ENCODE measurements at regions not wholly inside any gene's neighbourhood (a gene's known extent, or its start where the extent isn't known, plus 50 kb on each side); places are given as distances from the start of the nearest gene placed in this dataset.
A peak's percentile ranks its signal among the peaks of the same experiment; 100 is the strongest.

DNA sequence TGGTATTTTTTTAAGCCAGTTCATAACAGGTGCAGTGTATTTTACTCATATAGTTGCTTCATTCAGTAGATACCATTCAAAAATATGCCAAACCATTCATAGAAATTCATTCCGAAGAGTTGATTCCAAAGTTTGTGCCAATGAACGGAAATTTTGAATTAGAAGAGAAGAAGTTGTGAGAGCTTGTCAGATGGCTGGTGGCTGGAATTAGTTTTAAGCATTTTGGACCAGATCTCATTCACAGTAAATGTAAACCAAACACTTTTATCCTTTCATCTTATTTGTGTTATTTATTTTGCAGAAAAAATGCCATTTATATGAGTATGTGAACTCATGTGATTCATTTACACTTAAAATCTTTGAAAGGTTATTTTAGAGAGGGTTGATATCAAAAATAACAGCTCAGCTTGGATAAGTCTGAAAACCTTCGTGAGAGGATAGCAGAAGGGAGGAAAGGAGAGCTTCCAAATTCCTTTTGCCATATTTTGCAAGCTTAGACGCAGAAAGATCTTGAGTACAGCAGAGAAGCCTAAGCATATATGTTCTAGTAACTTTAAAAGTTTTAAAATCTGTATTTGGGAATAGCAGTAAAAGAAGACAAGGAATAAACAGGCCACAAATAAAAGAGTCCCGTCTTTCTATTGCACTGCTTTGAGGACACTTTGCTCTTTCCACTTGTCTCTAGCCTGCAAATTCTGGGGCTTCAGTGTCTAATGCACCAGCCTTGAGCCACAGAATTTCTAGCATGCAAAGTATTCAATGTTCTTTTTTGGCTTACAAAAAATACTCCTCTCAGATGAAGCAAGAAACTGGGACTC lies 253.6 kb upstream of the FLRT2 start:
- H3K4me3 ChIP-seq (ENCODE audit: low read length) = no peak overlapping the region
- no peak for TF ChIP-seq CTCF (conservative IDR thresholded peaks at IDR 0.05; ENCODE audit: low read length)
- no peak for DNase-seq (ENCODE audit: low read depth)

DNA sequence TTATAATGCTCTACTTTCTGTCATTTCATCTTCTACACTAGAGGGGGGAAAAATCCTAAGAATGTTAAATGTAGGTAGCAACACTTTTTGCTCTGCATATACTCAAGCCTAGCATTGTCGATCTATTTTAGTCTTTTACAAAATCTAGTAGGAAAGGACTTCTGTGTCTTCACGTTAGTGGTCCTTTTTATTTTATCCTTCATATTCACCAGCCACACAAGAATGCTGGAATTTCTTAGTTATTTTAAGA lies 253.0 kb upstream of the FLRT2 start:
- no peak; the same call in 1 of the 2 replicates for TF ChIP-seq CTCF (conservative IDR thresholded peaks at IDR 0.05; ENCODE audit: low read length)
- peak; percentile 12 for DNase-seq (ENCODE audit: low read depth)
- H3K4me3 ChIP-seq (ENCODE audit: low read length) = no peak overlapping the region

DNA sequence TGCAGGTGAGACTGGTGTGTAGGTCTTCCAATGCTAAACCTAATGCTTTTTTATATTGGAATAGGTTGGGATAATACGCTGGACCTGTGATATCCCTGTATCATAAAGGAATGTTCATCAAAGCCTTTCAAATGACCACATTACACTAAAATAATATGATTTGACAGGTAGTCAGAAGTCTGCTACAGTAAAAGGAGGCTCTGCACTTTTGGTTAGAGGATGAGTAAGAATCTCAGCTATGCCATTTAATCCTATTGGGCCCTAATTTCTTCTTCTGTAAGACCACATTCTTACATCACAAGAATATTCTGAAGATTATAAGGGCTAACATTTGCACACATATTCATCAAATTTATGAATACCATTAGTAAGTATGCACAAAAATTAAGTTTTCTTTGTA lies 250.5 kb upstream of the FLRT2 start:
- no peak overlapping the region for H3K4me3 ChIP-seq (ENCODE audit: low read length)
- DNase-seq (ENCODE audit: low read depth) = no peak
- no peak for TF ChIP-seq CTCF (conservative IDR thresholded peaks at IDR 0.05; ENCODE audit: low read length)

DNA sequence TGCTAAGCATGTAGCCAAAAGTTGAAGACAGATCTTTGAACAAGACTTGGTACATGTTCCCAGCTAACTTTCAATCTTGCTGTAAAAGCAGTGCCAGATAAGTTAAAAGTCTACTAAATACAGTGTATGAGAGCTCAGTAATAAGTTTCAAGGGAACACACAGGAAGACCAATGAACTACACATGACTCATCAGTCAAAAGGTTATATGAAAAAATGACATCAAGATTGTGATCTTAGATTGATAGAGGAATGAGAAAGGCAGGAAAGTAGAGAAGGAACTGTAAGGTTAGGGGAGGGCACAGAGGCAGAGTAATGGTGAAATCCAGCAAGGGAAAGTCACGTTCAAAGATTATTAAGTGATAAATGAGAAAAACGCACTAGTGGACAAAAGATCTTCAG lies 249.9 kb upstream of the FLRT2 start:
- no peak for DNase-seq (ENCODE audit: low read depth)
- TF ChIP-seq CTCF (conservative IDR thresholded peaks at IDR 0.05; ENCODE audit: low read length) = no peak
- no peak overlapping the region for H3K4me3 ChIP-seq (ENCODE audit: low read length)

GRCh38 chr14:85281921-85282320 lies 248.0 kb upstream of the FLRT2 start:
- no peak for DNase-seq (ENCODE audit: low read depth)
- no peak for TF ChIP-seq CTCF (conservative IDR thresholded peaks at IDR 0.05; ENCODE audit: low read length)
- H3K4me3 ChIP-seq (ENCODE audit: low read length) = no peak overlapping the region

- no peak for TF ChIP-seq CTCF (conservative IDR thresholded peaks at IDR 0.05; ENCODE audit: low read length)
- DNase-seq (ENCODE audit: low read depth) = no peak
- H3K4me3 ChIP-seq (ENCODE audit: low read length) = no peak overlapping the region
These were observed 241.9 kb upstream of the FLRT2 start for GRCh38 chr14:85288041-85288440.

DNA sequence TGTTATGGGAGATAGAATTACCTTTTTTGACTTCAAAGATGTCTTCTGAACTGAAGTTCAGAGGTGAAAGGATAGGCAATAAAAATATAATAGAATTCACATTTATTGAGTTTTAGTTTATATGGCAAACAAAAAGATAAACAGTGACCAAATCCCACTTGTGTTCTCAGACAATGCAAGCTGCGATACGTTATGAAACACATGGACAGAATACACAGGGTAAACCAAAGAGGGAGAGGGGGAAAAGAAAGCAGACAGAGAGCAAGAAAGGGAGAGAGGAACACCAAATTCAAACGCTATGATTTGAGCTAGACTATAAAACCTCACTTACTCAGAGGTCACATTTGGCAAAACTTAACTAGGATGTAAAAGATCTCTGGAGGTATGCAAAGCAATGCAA lies 238.2 kb upstream of the FLRT2 start:
- no peak overlapping the region for H3K4me3 ChIP-seq (ENCODE audit: low read length)
- no peak for DNase-seq (ENCODE audit: low read depth)
- no peak for TF ChIP-seq CTCF (conservative IDR thresholded peaks at IDR 0.05; ENCODE audit: low read length)
